GM19395 (cell line): ENCODE measurements at regions not wholly inside any gene's neighbourhood (a gene's known extent, or its start where the extent isn't known, plus 50 kb on each side); places are given as distances from the start of the nearest gene placed in this dataset.

ENCODE experiments used
- ATAC-seq: cut with Tn5 transposase; IDR thresholded peaks from one replicate; pipeline ENCODE4 v1.9.1; 2021; ENCODE audit warnings: mild to moderate bottlenecking, moderate library complexity; ENCODE audit not compliant: unreplicated experiment

DNA sequence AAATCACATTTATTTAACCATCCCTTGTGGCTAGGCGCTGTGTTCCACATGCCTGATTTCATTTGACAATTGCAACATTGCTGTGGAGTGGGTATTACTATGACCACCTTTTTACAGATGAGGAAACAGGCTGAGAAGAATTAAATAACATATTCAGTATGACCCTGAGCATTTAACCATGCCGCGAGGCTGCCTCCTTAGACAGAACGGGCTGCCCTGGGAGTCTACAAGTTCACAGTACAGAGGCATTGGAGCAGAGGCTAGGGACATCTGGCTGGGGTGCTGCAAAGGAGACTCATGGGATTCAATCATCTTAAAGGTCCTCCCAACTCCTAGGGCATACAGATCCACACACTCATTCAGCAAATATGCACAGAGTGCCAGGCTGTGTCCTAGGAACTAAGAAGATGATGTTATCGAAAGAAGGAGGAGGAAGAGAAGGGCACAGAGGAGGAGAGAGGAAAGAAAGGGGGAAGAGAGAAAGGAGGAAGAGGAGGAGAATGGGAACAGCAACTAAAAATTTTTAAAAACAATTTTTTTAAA is 164.7 kb upstream of the CCND2 start:
- no peak for ATAC-seq

DNA sequence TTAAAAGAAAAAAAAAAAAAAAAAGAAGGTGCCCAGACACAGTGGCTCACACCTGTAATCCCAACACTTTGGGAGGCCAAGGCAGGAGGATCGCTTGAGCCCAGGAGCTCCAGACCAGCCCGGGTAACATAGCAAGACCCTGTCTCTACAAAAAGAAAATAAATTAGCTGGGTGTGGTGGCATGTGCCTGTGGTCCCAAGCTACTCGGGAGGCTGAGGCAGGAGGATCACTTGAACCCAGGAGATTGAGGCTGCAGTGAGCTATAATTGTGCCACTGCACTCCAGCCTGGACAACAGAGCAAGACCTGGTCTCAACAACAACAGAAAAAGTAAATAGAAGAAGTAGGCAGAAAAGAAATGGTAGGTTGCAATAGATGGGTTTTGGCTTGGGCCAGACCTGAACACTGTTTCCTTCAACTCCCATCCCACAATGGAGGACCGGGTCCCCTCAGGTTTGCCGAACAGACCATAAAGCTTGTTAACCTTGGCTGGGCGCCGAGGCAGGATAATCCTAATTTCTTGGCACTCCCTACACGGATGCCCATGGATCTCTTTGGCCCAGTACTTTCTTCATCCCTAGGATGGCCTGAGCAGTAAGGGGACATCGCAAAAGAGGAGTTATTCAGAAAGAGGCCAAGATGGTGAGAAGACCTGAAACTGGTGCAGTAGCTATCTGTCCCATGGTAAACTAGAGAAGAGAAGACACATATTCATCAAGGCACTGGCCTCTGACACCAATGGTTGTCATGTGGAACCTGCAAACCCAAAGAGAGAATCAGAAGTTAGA is 165.5 kb upstream of the CCND2 start:
- no peak for ATAC-seq

DNA sequence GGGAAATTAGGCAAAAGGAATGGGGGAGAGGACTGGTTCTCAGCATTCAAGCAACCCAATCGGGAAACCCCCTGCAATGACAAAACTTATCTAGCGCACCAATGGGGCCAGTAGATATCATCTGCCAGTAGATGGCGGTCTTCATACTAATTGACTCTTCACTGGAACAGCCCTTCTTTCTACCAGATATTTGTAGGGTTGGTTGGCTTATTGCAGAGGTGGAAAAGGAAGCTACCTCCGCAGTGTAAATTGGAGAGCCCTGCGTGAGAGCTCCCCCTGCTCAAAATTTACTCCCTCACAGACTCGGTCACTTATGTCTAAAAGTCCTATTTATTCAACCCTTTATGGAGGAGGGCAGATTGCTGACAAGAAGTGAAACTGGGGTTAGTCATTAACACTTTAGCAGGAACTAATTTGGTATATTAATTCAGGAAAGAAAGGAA is 166.1 kb upstream of the CCND2 start:
- peak; percentile 93 for ATAC-seq

DNA sequence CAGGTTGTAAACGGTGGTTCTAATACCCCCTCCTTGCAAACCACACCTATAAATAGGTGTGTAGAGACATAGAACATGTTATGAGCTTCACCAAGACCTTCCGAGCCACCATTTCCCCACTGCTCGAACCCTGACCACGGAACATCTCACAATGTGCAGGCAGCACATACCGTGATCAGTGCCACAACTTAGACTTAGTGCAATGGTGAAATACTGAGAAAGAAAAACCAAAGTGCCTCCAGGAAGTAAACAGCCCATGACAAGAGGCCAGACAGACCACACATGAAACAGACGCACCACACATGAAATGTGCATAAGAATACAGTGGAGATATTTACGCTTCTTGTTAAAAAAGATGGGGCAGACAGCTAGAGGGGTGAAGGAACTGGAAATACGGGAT is 166.9 kb upstream of the CCND2 start:
- no peak for ATAC-seq

DNA sequence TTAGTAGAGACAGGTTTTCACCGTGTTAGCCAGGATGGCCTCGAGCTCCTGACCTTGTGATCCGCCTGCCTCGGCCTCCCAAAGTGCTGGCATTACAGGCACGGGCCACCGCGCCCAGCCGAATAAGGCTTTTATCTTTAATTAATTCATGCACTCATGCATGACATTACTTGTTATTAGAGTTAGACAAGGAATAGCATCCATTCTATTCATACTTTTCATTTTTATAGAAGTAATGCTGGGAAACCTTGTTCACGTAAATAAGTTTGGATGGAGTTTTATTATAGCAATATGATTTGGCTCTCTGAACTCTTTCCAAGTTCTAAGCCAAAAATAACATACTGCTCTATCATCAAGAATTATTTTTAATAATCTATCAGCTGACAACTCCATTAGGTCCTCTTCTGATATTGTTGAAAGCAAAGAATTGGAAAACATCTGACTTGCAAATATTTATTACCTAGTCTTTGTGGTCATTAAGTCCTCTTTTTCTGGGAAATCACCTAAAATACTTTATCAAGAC is 168.8 kb upstream of the CCND2 start:
- no peak for ATAC-seq

DNA sequence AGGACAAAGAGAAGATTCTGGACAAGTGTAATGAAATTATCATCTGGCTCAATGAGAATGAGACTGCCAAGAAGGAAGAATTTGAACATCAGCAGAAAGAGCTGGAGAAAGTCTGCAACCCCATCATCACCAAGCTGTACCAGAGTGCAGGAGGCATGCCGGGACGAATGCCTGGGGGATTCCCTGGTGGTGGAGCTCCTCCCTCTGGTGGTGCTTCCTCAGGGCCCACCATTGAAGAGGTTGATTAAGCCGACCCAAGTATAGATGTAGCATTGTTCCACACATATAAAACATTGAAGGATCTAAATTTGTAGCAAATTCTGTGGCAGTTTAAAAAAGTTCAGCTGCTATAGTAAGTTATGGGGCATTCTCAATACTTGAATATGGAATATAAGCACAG is 174.3 kb upstream of the CCND2 start:
- no peak for ATAC-seq

DNA sequence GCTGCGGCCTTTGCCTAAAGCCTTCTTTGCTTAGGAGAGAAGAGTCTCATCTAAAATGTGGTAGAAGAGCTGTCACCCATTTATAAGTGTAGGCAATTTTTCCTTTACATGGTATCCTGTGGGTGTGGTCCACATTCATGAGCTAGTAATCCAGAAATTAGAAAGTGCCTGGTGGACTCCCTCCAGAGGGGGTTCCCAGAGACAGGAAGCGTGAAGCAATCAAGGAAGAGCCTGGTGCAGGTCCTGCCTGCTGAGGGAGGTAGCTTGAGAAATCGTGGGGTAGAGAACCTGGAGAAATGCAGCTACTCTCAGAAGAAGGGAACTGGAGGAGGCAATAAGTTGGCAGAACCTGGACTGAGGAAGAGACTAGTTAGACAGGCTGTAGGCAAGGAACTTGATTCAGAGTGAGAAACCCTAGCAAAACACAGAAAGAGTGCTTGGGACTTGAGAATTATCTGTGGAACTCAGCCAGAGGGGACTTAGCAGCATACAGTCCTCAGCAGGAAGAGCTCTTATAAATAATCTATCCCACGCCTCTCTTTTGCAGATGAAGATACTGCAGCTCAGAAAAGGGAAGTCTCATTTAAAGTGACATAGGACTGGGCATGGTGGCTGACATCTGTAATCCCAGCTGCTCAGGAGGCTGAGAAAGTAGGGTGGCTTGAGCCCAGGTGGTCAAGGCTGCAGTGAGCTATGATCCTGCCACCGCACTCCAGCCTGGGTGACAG is 182.4 kb upstream of the CCND2 start:
- ATAC-seq = no peak

DNA sequence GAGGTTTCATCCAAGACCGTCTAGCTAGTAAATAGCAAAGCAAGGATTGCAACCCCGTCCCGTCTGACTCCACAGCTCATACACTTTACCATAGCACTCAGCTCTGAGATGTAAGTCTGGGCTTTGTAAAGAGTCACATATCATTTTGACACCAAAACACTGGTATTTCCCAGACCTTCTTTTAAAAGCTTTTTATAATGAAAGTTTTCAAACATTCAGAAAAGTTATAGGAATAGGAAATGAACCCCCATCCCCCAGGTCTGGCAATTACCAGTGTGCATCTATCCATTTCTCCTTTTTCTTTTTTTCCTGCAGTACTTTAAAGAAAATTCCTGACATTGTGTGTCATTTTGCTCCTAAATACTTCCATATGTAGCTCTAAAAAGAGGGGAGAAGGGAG is 183.6 kb upstream of the CCND2 start:
- no peak for ATAC-seq

DNA sequence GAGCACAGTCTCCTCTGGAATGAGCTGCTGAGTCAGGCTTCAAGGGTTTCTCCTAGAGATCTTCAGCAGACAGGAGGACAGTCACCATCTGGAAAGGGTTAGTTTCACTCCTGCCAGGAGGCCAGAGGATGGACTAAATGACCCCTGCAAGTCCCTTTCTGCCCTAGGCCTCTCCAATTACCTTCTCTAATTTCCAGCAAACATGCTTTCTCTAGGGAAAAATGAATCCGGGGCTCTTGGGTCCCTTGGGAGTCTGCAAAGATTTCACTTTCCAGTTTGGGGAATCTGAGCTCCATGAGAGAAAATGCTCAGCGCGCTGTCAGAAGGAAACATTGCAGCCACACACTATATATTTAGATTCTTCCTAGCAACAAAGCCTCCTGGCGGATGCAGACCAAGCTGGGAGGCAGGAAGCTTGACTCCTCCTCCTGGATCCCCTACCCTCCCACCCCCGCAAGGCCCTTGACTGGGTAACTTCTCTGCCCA is 184.4 kb upstream of the CCND2 start:
- no peak for ATAC-seq

DNA sequence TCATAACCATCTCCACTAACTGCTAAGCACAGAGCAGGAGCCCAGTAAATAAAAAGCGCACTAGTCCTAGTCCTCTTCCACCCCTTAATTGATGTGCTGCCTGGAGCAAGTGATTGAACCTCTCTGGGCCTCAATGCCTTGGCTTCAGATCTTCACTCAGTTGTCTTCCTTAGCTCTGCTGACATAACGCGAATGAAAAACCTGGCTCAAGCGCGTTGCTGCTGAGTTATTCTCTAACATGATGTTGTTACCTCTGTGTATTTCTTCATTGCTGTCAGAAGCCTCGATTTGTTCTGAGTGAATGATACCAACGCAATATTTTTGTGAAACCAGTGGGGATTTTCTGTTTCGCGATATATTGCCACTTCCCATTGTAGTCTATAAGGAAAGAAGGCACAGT is 185.1 kb upstream of the CCND2 start:
- ATAC-seq = no peak

DNA sequence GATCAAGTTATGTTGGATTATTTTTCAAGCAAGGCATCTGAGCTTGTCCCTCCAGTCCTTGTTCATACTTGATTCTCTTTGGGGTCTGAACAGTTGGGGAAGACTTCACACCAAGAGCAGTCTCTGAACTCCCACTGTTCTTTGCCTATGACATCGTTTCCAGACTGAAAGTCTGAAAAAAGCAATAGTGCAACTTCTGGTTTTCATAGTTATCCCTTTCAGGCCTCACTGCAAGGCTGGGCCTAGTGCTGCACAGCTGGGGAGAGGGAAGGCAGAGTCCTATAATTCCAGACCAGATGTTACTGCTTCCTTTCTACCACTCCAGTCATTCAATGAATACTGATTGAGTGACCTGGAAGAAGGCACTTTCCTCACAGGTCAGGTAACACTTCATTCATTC is 187.1 kb upstream of the CCND2 start:
- ATAC-seq = no peak

DNA sequence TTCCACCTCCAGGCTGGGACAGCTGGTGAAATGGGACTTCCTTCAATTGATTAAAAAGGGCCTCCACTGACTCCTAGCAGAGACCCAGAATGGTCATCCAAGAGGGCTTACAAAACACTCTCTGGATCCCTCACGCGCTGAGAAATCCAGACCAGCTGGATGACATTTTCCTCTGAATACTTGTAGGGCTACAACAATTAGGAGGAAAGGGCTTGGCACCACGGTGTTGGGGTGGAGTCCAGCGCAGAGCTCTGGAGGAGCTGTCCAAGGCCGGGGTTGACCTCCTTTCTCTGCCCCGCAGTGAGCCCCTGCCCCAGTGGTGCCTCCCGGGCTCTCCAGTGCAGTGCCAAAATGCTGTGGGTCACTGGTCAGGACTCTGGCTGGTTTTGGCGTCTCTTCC is 189.0 kb upstream of the CCND2 start:
- no peak for ATAC-seq

DNA sequence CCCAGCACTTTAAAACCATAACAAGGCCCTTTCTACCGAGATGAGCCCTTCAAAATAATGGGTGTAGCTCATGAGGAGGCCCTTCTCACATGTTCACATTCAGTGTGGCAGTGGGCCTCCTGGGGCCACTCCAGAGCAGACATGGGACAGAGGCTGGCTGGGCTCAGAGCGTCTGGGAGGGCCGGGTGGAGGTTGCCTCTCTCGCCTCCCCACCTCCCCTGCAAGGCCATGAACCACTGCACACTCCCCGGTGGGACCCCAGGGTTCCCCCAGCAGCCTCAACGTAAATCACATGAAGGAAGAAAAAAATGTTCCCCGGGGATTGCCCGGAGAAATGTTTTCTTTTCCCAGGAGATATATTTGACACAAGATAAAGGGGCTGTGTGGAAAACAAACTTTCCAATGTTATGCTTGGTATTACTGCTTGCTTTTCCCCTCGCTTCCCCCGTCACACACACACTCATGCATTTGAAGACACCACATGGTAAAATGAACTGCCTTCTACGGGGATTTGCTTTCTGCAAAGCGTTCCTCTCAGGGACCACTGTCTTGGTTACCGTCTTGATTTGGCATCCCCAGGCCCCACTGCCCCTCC is 190.7 kb upstream of the CCND2 start:
- no peak for ATAC-seq

DNA sequence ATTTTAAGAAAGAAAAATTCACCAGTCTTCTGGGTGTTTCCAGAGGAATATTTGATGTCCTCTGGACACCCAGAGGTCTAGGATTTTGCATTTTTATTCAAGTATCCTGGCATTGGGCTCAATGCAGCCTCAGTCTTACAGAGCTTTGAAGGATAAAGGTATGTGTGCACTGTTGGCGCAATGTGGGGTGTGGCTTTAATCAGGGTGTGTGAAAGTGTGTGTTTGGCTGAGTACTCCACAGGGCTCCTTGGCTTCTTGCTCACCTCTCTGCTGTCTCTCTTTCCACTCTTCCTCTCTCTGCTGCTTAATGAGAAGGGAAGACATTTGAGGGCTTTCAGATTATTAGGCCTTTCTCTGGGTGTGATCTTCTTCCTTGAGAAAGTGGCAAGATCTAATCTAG is 193.3 kb upstream of the CCND2 start:
- ATAC-seq = no peak

DNA sequence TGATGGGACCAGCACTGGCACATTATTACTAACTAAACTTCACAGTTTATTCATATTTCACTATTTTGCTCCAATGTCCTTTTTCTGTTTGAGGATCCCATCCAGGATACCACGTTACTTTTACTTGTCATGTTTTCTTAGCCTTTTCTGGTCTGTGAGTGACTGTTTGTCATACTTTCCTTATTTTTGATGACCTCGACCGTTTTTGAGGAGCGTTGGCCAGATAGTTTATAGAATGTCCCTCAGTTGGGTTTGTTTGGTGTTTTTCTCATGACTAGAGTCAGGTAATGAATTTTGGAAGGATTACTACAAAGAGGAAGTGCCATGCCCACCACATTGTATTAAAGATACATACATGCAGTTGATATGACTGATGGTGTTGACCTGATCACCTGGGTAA is 199.4 kb upstream of the CCND2 start:
- no peak for ATAC-seq

DNA sequence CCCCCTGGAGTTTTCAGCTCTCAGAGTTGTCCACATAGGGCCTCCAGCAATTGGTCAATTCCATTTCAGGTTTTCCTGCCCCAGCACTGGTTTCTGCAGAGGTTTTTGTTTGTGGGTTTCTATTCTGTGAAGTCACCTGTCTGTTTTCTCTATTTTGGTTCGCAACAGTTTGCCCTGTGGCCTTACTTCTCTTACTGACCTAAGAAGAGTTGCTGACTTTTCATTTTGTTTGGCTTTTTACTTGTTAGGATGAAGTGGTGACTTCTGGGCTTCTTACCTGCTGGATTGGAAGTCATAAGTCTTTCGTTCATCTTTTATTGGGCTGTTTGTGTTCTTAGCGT is 196.4 kb upstream of the PARP11 start:
- ATAC-seq = no peak

DNA sequence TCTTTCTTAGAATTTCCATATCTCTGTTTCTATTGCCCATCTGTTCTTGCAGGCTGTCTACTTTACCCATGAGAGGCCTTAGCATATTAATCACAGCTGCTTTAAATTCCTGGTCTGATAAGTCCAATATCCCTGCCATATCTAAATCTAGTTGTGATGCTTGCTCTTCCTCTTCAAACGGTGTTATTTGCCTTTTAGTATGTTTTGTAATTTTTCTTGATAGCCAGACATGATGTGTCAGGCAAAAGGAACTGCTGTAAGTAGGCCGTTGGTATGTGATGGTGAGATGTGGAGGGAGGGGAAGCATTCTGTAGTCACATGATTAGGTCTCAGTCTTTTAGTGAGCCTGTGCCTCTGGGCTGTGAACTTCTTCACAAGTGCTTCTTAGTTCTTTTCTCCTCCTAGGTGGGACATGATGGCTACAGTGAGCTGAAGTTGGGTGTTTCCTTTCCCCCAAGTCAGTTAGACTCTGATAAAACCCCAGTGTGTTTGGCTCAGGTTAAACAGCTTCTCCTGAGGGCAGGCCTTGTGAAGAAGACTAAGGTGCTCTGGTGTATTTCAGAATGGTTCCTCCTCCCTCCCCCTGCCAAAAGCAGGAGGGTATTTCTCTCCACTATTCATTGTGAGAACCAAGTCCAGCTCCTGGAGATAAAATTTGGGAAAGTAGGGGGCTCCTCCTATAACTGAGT is 195.9 kb upstream of the PARP11 start:
- no peak for ATAC-seq

DNA sequence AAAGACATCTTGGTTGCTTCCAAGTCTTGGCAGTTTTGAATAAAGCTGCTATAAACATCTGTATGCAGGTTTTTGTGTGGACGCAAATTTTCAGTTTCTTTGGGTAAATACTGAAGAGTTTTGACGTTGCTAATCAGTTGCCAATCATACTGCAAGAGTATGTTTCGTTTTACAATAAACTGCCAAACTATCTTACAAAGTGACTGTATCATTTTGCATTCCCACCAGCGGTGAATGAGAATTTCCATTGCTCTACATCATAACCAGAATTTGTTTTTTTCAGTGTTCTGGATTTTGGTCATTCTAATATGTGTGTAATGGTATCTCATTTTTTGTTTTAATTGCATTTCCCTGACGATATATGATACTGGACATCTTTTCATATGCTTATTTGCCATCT is 190.8 kb upstream of the PARP11 start:
- ATAC-seq = no peak

DNA sequence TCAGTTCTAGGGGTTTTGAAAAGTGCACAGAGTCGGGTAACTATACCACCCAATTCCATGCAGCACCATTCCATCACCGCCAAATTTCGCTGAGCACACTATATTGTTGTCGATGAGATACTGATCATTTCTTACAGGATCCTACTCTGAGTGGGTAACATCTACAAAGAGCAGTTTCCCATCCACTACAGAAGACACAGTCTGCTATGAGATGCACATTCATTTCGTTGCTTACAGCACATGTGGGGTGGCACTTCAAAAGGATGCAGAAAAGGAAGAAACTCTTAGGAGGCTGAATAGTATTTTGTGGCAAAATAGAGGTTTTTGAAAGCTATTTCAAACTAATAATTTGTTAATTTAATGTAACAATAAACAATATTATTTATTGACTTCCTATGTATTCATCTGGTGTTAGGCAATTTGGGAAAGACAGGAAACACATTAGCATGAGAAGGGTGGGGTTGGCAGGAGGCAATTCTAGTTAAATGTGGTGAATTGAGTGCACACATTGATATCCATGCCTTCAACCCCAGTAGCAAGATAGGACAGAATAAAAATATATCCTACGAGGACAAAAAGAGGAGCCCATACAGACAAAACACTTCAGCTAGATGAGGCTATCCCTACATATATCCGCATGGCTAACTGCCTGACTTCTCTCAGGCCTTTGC is 186.8 kb upstream of the PARP11 start:
- ATAC-seq = no peak
